ENCODE measurements at regions not wholly inside any gene's neighbourhood (a gene's known extent, or its start where the extent isn't known, plus 50 kb on each side); places are given as distances from the start of the nearest gene placed in this dataset.
"Not testable (repeated sequence)": the region's sequence is repeated elsewhere in the genome, so short reads cannot be mapped to it uniquely, and the experiment has no call there.

DNA sequence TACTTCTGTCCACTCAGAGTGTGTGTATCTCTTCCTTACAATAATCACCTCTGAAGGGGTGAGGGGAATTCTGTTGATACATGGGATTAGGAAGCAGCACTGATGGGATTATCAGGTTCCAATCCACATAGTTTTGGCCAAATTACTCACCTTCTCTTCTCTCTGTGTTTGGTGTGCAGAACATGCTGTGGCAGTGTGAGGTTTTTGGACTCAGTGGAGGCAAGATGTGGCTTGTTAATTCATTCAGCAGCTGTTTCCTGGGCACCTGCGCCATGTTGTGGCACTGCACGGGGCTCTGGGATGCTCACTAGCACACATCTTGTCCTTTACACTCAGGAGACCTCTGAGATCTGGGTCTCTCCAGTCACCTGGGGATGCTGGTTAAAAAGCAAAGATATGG is 350.3 kb upstream of the HS6ST1 start:
- DNase-seq (ENCODE audit: low read depth in 2 of 2), result no peak
- Histone ChIP-seq H3K4me2 (ENCODE audit: extremely low read depth, insufficient read depth, low read length) (no peak overlapping the region), H3K9ac (ENCODE audit: insufficient read depth, low read length) (no peak overlapping the region), H3K27ac (ENCODE audit: insufficient read depth, low read length) (no peak overlapping the region), H2AFZ (ENCODE audit: low read length) (no peak overlapping the region), H3K4me3 (replicated peaks in 1 of 4; ENCODE audit: control extremely low read depth in 1 of 4, insufficient read depth in 1 of 4, low read depth in 3 of 4, low read length in 4 of 4) (no peak overlapping the region), H3K79me2 (ENCODE audit: control insufficient read depth, insufficient read depth, low read length) (no peaks in the 10 kb centered on the region), H3K9me3 (ENCODE audit: control insufficient read depth, insufficient read depth, low read depth, low read length) (no peaks in the 10 kb centered on the region), H4K20me1 (ENCODE audit: control insufficient read depth, extremely low read depth, insufficient read depth, low read length) (no peaks in the 10 kb centered on the region), H3K27me3 (ENCODE audit: control insufficient read depth, insufficient read depth, low read length) (no peaks in the 10 kb centered on the region), H3K36me3 (ENCODE audit: control insufficient read depth, insufficient read depth, low read length) (no peaks in the 10 kb centered on the region), H3K4me1 (ENCODE audit: control insufficient read depth, extremely low read depth, insufficient read depth, low read length) (no peaks in the 10 kb centered on the region)
- TF ChIP-seq CTCF (conservative IDR thresholded peaks at IDR 0.05 in 1 of 2, IDR thresholded peaks at IDR 0.05 in 1 of 2; ENCODE audit: low read depth in 1 of 2, low read length in 2 of 2), result no peak
- TF ChIP-seq EZH2 (IDR thresholded peaks at IDR 0.05; ENCODE audit: low read length, missing control alignments), result no peak

GRCh38 chr2:128670066-128670465 is 351.4 kb upstream of the HS6ST1 start:
- Histone ChIP-seq H3K9ac (ENCODE audit: insufficient read depth, low read length) (no peak overlapping the region), H3K27me3 (ENCODE audit: control insufficient read depth, insufficient read depth, low read length) (no peaks in the 10 kb centered on the region), H3K36me3 (ENCODE audit: control insufficient read depth, insufficient read depth, low read length) (no peaks in the 10 kb centered on the region), H3K4me3 (replicated peaks in 1 of 4; ENCODE audit: control extremely low read depth in 1 of 4, insufficient read depth in 1 of 4, low read depth in 3 of 4, low read length in 4 of 4) (no peak overlapping the region), H3K4me1 (ENCODE audit: control insufficient read depth, extremely low read depth, insufficient read depth, low read length) (no peaks in the 10 kb centered on the region), H4K20me1 (ENCODE audit: control insufficient read depth, extremely low read depth, insufficient read depth, low read length) (no peaks in the 10 kb centered on the region), H3K4me2 (ENCODE audit: extremely low read depth, insufficient read depth, low read length) (no peak overlapping the region), H3K27ac (ENCODE audit: insufficient read depth, low read length) (no peak overlapping the region), H3K9me3 (ENCODE audit: control insufficient read depth, insufficient read depth, low read depth, low read length) (no peaks in the 10 kb centered on the region), H2AFZ (ENCODE audit: low read length) (no peak overlapping the region), H3K79me2 (ENCODE audit: control insufficient read depth, insufficient read depth, low read length) (no peaks in the 10 kb centered on the region)
- no peak for DNase-seq (ENCODE audit: low read depth in 2 of 2)
- TF ChIP-seq EZH2 (IDR thresholded peaks at IDR 0.05; ENCODE audit: low read length, missing control alignments) (no peak), CTCF (conservative IDR thresholded peaks at IDR 0.05 in 1 of 2, IDR thresholded peaks at IDR 0.05 in 1 of 2; ENCODE audit: low read depth in 1 of 2, low read length in 2 of 2) (no peak)

GRCh38 chr2:128671981-128672757 is 353.5 kb upstream of the HS6ST1 start:
- H3K4me1 ChIP-seq (ENCODE audit: control insufficient read depth, extremely low read depth, insufficient read depth, low read length); H3K27ac ChIP-seq (ENCODE audit: insufficient read depth, low read length); H3K27me3 ChIP-seq (ENCODE audit: control insufficient read depth, insufficient read depth, low read length); H3K36me3 ChIP-seq (ENCODE audit: control insufficient read depth, insufficient read depth, low read length); H3K79me2 ChIP-seq (ENCODE audit: control insufficient read depth, insufficient read depth, low read length); H3K4me2 ChIP-seq (ENCODE audit: extremely low read depth, insufficient read depth, low read length); H3K4me3 ChIP-seq (replicated peaks in 1 of 4; ENCODE audit: control extremely low read depth in 1 of 4, insufficient read depth in 1 of 4, low read depth in 3 of 4, low read length in 4 of 4); DNase-seq (ENCODE audit: low read depth in 2 of 2); H2AFZ ChIP-seq (ENCODE audit: low read length); H4K20me1 ChIP-seq (ENCODE audit: control insufficient read depth, extremely low read depth, insufficient read depth, low read length); H3K9ac ChIP-seq (ENCODE audit: insufficient read depth, low read length); H3K9me3 ChIP-seq (ENCODE audit: control insufficient read depth, insufficient read depth, low read depth, low read length): not testable (repeated sequence)

DNA sequence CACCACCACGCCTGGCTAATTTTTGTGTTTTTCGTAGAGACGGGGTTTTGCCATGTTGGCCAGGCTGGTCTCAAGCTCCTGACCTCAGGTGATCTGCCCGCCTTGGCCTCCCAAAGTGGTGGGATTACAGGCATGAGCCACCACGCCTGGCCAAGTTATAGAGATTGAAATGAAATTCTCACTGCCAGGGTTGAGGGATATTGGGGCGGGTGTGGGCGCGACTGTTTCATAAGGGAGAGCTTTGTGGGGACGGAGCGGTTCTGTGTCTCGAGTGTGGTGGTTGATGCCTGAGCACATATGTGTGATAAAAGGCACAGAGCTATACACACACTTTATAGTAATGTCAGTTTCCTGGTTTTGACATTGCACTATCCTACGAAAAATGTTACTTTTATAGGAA is 361.0 kb upstream of the HS6ST1 start:
- not testable (repeated sequence) for H3K4me3 ChIP-seq (replicated peaks in 1 of 4; ENCODE audit: control extremely low read depth in 1 of 4, insufficient read depth in 1 of 4, low read depth in 3 of 4, low read length in 4 of 4); H3K36me3 ChIP-seq (ENCODE audit: control insufficient read depth, insufficient read depth, low read length); H4K20me1 ChIP-seq (ENCODE audit: control insufficient read depth, extremely low read depth, insufficient read depth, low read length); H3K4me1 ChIP-seq (ENCODE audit: control insufficient read depth, extremely low read depth, insufficient read depth, low read length); H3K79me2 ChIP-seq (ENCODE audit: control insufficient read depth, insufficient read depth, low read length); H3K4me2 ChIP-seq (ENCODE audit: extremely low read depth, insufficient read depth, low read length); H3K27ac ChIP-seq (ENCODE audit: insufficient read depth, low read length); H3K27me3 ChIP-seq (ENCODE audit: control insufficient read depth, insufficient read depth, low read length); DNase-seq (ENCODE audit: low read depth in 2 of 2); H3K9me3 ChIP-seq (ENCODE audit: control insufficient read depth, insufficient read depth, low read depth, low read length); H3K9ac ChIP-seq (ENCODE audit: insufficient read depth, low read length); H2AFZ ChIP-seq (ENCODE audit: low read length)
